Neuron (in vitro differentiated cells): ENCODE measurements at regions not wholly inside any gene's neighbourhood (a gene's known extent, or its start where the extent isn't known, plus 50 kb on each side); places are given as distances from the start of the nearest gene placed in this dataset.

Experiments used
- H2AFZ ChIP-seq: one replicate; pipeline ENCODE4 v1.6.1; 2013; ENCODE audit warnings: low read depth, mild to moderate bottlenecking, inconsistent platforms, low read length, moderate library complexity
- H3K27me3 ChIP-seq: one replicate; pipeline ENCODE4 v1.6.1; 2013; ENCODE audit warnings: low read length; ENCODE audit not compliant: insufficient read depth
- H3K36me3 ChIP-seq: one replicate; pipeline ENCODE4 v1.6.1; 2013; ENCODE audit warnings: low read length; ENCODE audit not compliant: insufficient read depth
- H3K4me1 ChIP-seq: one replicate; pipeline ENCODE4 v1.6.1; 2013; ENCODE audit warnings: low read length; ENCODE audit not compliant: insufficient read depth
- H3K4me3 ChIP-seq: 2 replicates; pipeline ENCODE4 v1.5.1; 2013; ENCODE audit warnings: mild to moderate bottlenecking, low read length, moderate library complexity
- H3K9me3 ChIP-seq: one replicate; pipeline ENCODE4 v1.6.1; 2013; ENCODE audit warnings: low read length

GRCh38 chr2:239765911-239766310 lies 259.2 kb downstream of the NDUFA10 start:
- Histone ChIP-seq H3K9me3 (peaks cover under 1% of the 10 kb centered on the region), H3K4me3 (no peak overlapping the region), H2AFZ (no peak overlapping the region), H3K36me3 (no peaks in the 10 kb centered on the region), H3K4me1 (no peaks in the 10 kb centered on the region), H3K27me3 (peaks cover 2% of the 10 kb centered on the region)

DNA sequence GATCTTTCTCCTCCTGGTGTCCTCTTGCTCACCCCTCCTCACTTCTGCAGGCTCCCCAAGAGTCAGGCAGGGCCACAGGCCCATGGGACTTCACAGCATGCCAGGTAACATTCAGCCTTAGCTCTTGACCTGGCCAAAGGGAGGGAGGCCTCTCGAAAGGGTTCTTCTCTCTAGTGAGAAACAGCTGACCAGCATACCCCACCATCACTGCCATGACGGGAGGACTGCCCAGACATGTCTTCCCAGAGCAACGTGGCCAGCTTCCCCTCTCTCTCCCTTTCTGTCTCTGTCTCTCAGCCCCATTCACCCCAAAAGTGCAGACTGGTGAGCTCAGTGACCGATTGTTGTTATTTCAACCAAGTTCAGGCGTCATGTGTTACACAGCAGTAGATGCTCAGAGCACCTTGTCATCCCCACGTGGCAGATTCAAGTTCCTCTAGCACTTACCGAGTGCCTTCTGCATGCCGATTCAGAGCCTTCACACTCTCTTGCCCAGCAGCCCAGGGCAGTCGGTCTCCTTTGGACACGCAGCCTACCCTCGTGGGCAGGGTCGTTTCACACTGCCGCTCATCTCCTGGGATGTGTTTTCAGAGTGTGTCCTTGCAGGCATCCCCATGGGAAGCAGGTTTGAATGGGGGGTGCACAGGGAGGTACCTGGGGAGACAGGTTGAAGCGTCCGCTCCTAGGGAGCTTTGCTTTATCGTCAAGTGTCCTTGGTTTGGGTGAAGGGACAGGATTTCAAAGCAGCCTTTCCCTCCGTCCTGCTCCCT lies 259.9 kb downstream of the NDUFA10 start:
- H2AFZ ChIP-seq: no peak overlapping the region
- no peaks in the 10 kb centered on the region for H3K4me1 ChIP-seq
- peaks cover 1% of the 10 kb centered on the region for H3K9me3 ChIP-seq
- no peak overlapping the region for H3K4me3 ChIP-seq
- H3K36me3 ChIP-seq: no peaks in the 10 kb centered on the region
- H3K27me3 ChIP-seq: peaks cover 2% of the 10 kb centered on the region

GRCh38 chr2:239763433-239764097 lies 261.6 kb downstream of the NDUFA10 start:
- Histone ChIP-seq H3K4me1 (no peaks in the 10 kb centered on the region), H2AFZ (no peak overlapping the region), H3K36me3 (no peaks in the 10 kb centered on the region), H3K4me3 (no peak overlapping the region), H3K9me3 (peaks cover 1% of the 10 kb centered on the region), H3K27me3 (peaks cover 2% of the 10 kb centered on the region)

GRCh38 chr2:239762655-239763269 lies 262.4 kb downstream of the NDUFA10 start:
- H3K27me3 ChIP-seq: peaks cover 2% of the 10 kb centered on the region
- no peaks in the 10 kb centered on the region for H3K4me1 ChIP-seq
- no peak overlapping the region for H3K4me3 ChIP-seq
- H3K9me3 ChIP-seq: peaks cover 1% of the 10 kb centered on the region
- no peaks in the 10 kb centered on the region for H3K36me3 ChIP-seq
- H2AFZ ChIP-seq: no peak overlapping the region

- no peaks in the 10 kb centered on the region for H3K4me1 ChIP-seq
- peaks cover 1% of the 10 kb centered on the region for H3K9me3 ChIP-seq
- H3K27me3 ChIP-seq: peaks cover 2% of the 10 kb centered on the region
- no peaks in the 10 kb centered on the region for H3K36me3 ChIP-seq
- no peak overlapping the region for H2AFZ ChIP-seq
- no peak overlapping the region for H3K4me3 ChIP-seq
These were observed 263.0 kb downstream of the NDUFA10 start for GRCh38 chr2:239762106-239762505.

- Histone ChIP-seq H3K4me1 (no peaks in the 10 kb centered on the region), H3K27me3 (peaks cover 2% of the 10 kb centered on the region), H3K36me3 (no peaks in the 10 kb centered on the region), H2AFZ (no peak overlapping the region), H3K4me3 (no peak overlapping the region), H3K9me3 (peaks cover 1% of the 10 kb centered on the region)
These were observed 264.5 kb downstream of the NDUFA10 start for GRCh38 chr2:239760596-239760995.

DNA sequence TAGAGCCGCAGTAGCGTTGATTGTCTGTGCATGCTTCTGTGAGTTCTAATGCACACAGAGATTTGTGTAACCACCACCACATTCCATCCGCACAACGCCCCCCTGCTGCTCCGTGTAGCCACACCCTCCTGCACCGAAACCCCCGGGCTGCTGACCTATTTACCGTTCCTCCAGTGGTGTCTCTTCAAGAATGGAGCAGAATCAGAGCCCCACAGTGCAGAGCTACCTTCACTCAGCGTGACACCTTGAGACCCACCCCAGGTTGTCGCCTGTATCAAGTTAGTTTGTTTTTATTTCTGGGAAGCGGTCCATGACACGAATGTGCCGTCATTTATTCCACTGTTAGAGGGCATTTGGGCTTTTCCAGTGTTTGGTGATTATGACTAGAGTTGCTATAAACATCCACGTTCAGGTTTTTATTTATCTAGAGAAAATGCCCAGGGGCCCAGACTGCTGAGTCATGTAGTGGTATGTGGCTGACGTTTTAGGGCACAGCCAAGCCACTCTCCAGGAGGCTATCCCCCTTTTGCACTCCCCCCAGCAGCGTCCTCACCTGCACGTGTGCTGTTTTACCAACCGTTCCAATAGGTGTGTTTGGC lies 266.8 kb downstream of the NDUFA10 start:
- Histone ChIP-seq H2AFZ (no peak overlapping the region), H3K4me1 (no peaks in the 10 kb centered on the region), H3K4me3 (no peak overlapping the region), H3K36me3 (no peaks in the 10 kb centered on the region), H3K27me3 (peaks cover under 1% of the 10 kb centered on the region), H3K9me3 (peaks cover 1% of the 10 kb centered on the region)

DNA sequence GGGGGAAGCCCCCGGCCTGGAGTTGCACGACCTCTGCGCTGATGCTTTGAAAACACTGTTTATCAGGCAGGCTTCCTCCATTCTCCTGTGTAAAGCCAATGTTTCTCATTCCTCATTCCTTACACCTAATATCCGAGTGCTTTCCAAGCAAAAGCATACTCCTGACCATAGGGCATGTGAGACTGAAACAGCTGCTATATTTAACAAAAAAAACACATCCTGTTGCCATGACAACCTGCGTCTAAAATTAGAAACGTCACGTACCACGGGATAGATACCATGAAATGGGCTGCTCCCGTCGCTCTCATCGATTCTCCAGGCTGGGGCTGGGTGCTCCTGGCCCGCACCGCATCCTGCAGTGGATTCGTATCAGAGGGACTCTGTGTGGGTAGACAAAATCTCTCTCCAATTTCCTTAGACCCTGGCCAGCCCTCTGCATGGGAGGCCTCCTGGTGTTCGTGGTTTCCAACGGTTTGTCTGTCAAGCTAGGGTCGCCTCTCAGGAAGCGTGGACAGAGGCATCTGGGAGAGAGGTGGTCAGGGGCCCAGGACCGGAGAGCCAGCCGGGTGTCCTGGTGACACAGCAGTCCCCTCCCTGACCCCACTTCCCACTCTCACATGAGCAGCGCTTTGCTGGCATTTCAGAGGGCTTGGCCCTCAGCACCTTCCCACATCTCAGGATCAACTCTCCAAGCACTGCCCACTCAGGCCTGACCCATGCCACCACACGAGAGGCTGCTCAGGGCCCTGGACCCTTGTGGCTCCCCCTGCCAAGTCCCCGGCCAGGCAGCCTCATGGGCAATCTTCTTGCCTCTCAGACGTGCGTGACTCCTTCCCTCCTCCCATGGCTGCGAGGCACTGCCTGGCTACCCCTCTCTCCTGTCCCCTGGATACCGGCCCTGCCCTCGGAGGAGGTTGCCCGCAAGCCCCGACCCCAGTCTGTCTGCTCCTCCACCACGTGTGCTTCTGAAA lies 268.1 kb downstream of the NDUFA10 start:
- Histone ChIP-seq H3K4me1 (no peaks in the 10 kb centered on the region), H3K9me3 (peaks cover 1% of the 10 kb centered on the region), H2AFZ (no peak overlapping the region), H3K36me3 (no peaks in the 10 kb centered on the region), H3K4me3 (no peak overlapping the region), H3K27me3 (no peaks in the 10 kb centered on the region)

GRCh38 chr2:239756031-239756789 lies 268.9 kb downstream of the NDUFA10 start:
- no peaks in the 10 kb centered on the region for H3K27me3 ChIP-seq
- H3K9me3 ChIP-seq: peaks cover 1% of the 10 kb centered on the region
- H3K4me3 ChIP-seq: no peak overlapping the region
- H3K36me3 ChIP-seq: no peaks in the 10 kb centered on the region
- no peaks in the 10 kb centered on the region for H3K4me1 ChIP-seq
- H2AFZ ChIP-seq: no peak overlapping the region

DNA sequence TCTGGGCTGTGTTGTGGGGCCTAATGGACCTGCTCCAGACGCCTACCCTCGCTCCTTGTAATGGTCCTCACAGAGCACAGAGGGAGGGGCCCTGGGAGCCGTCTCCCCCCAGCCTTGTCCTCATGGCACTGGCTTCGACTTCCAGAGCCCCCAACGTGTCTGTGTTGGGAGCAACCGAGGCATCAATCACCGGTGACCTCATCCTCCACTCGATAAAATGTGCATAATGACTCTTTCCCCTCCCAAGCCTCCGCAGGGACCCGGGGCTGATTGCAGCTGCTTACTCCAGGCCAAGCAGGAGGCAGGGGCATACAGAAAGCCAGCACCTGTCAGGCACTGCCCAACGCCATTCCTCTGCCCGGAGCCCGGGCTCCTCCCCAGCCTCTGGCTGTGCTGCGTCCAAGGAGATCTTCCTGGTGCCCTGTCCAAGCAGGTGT lies 271.7 kb downstream of the NDUFA10 start:
- no peaks in the 10 kb centered on the region for H3K36me3 ChIP-seq
- no peaks in the 10 kb centered on the region for H3K4me1 ChIP-seq
- H3K9me3 ChIP-seq: no peaks in the 10 kb centered on the region
- no peak overlapping the region for H2AFZ ChIP-seq
- H3K27me3 ChIP-seq: no peaks in the 10 kb centered on the region
- no peak overlapping the region for H3K4me3 ChIP-seq

GRCh38 chr2:239752951-239753350 lies 272.2 kb downstream of the NDUFA10 start:
- no peaks in the 10 kb centered on the region for H3K36me3 ChIP-seq
- H3K9me3 ChIP-seq: no peaks in the 10 kb centered on the region
- no peaks in the 10 kb centered on the region for H3K4me1 ChIP-seq
- H3K27me3 ChIP-seq: no peaks in the 10 kb centered on the region
- H3K4me3 ChIP-seq: no peak overlapping the region
- no peak overlapping the region for H2AFZ ChIP-seq
